Upper lobe of right lung (tissue), 1 donor: ENCODE measurements at regions not wholly inside any gene's neighbourhood (a gene's known extent, or its start where the extent isn't known, plus 50 kb on each side); places are given as distances from the start of the nearest gene placed in this dataset.
A peak's percentile ranks its signal among the peaks of the same experiment; 100 is the strongest.

ENCODE experiments used
- ATAC-seq: fragments of 200-7000 bp; cut with Tn5 transposase; one replicate; pipeline ENCODE4 v1.9.1; 2020; ENCODE audit warnings: mild to moderate bottlenecking, moderate library complexity
- DNase-seq: peaks from one replicate; pipeline ENCODE4 v3.0.0-alpha.2; 2020
- H3K27ac ChIP-seq: fragments of 200-600 bp; one replicate; pipeline ENCODE4 v1.8.0; 2022
- H3K27me3 ChIP-seq: fragments of 200-600 bp; one replicate; pipeline ENCODE4 v1.8.0; 2022; ENCODE audit warnings: mild to moderate bottlenecking
- H3K36me3 ChIP-seq: fragments of 200-600 bp; one replicate; pipeline ENCODE4 v1.8.0; 2022
- H3K4me1 ChIP-seq: fragments of 200-600 bp; one replicate; pipeline ENCODE4 v1.8.0; 2022
- H3K4me3 ChIP-seq: fragments of 200-600 bp; one replicate; pipeline ENCODE4 v1.8.0; 2022; ENCODE audit warnings: mild to moderate bottlenecking
- H3K9me3 ChIP-seq: fragments of 200-600 bp; one replicate; pipeline ENCODE4 v1.8.0; 2022
- intact Hi-C: fragments of 100-400 bp; cut with DNase I; formaldehyde crosslinking; loops from one replicate; pipeline ENCODE4 v1.11.0; 2022
- TF ChIP-seq, protein P1 (sequence below): fragments of 200-600 bp; IDR thresholded peaks from one replicate; pipeline ENCODE4 v1.8.0; 2022; ENCODE audit warnings: antibody characterized with exemption
- donor health status: DM: no; HTN: yes; CAD: no; lungs with severe emphysema.

DNA sequence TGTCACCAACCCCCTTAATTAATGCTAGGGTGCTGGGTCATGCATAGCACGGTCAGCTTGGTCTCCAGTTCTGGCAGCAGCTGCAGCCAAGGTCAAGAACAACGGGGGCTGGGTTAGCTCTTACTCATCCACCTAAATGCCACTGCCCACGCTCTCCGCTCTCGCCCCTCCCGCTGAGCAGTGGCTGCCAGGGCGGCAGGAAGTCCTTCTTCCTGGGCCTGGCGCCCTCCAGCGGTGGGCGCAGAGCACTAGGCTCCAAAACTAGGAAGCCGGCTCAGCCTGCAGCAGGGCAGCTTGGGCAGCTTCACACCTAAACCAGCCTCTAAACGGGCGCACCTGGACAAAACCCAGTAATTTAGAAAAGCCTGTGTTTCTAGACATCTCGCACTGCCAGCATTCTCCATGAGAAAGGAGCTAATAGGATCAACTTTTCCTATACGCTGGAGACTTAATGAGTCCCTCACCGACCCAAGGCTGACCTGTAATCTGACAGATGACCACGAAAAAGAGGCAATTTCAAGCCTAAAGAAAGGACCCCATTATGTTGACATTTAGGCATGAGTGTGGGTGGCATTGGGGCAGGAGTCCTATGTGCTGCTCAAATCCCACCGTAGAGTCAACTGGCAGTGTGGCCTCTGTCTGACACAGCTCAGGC lies 78.4 kb upstream of the LRRN2 start:
- Histone ChIP-seq H3K36me3 (no peaks in the 10 kb centered on the region), H3K27me3 (peaks cover 14% of the 10 kb centered on the region), H3K4me3 (no peak overlapping the region), H3K9me3 (no peaks in the 10 kb centered on the region), H3K27ac (no peak overlapping the region), H3K4me1 (no peaks in the 10 kb centered on the region)
- intact Hi-C loops, result no loop called here
- TF ChIP-seq, protein P1, sequence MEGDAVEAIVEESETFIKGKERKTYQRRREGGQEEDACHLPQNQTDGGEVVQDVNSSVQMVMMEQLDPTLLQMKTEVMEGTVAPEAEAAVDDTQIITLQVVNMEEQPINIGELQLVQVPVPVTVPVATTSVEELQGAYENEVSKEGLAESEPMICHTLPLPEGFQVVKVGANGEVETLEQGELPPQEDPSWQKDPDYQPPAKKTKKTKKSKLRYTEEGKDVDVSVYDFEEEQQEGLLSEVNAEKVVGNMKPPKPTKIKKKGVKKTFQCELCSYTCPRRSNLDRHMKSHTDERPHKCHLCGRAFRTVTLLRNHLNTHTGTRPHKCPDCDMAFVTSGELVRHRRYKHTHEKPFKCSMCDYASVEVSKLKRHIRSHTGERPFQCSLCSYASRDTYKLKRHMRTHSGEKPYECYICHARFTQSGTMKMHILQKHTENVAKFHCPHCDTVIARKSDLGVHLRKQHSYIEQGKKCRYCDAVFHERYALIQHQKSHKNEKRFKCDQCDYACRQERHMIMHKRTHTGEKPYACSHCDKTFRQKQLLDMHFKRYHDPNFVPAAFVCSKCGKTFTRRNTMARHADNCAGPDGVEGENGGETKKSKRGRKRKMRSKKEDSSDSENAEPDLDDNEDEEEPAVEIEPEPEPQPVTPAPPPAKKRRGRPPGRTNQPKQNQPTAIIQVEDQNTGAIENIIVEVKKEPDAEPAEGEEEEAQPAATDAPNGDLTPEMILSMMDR, result peak; percentile 78
- DNase-seq (peak; percentile 88), ATAC-seq (peak; percentile 97)

GRCh38 chr1:204769997-204770396 lies 84.5 kb upstream of the LRRN2 start:
- intact Hi-C loops, result no loop called here
- no peak for DNase-seq
- Histone ChIP-seq H3K4me1 (no peaks in the 10 kb centered on the region), H3K36me3 (no peaks in the 10 kb centered on the region), H3K27me3 (peaks cover 33% of the 10 kb centered on the region), H3K9me3 (no peaks in the 10 kb centered on the region), H3K27ac (no peak overlapping the region), H3K4me3 (no peak overlapping the region)
- no peak for ATAC-seq
- TF ChIP-seq, protein P1, result no peak

DNA sequence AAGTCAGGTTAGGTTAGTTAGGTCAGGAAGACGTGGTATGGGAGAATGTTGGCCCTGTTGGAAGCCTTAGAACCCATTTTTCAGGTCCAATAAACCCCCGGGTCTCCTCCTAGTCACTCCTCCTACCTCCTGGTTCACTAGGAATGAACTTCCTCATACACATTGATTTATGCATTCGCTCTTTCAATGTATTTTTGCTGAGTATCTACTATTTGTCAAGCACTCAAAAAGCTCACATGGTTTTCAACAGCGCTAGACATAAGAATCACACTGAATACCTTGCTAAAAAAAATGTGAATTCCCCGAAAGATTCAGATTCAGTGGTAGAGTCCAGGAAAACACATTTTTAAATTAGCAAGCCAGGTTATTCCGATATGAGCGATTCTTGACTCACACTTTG lies 85.8 kb upstream of the LRRN2 start:
- Histone ChIP-seq H3K9me3 (no peaks in the 10 kb centered on the region), H3K36me3 (no peaks in the 10 kb centered on the region), H3K4me1 (no peaks in the 10 kb centered on the region), H3K27ac (no peak overlapping the region), H3K27me3 (peaks cover 27% of the 10 kb centered on the region), H3K4me3 (no peak overlapping the region)
- TF ChIP-seq, protein P1, result no peak
- no peak for DNase-seq
- no peak for ATAC-seq
- intact Hi-C loops, result no loop called here

DNA sequence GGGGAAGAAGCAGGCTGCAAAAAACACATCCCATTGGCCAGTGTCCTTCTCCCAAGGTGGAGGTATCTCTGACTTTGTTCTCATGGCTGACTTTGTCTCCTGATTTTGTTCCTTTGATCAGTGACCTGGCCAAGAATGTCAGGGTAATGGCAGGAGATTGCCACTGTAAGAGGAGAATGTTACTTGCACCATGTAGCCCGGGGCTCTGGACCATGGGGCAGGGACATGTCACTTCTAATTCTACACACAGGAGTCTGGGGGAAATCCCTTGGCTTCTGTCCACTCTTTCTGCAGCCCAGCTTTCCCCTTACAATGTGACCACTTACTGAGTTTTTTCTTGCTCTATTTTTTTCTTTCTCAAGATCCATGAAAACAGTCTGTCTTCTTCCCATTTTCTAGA lies 87.7 kb upstream of the LRRN2 start:
- DNase-seq (no peak), ATAC-seq (no peak)
- peaks cover 21% of the 10 kb centered on the region for H3K27me3 ChIP-seq
- intact Hi-C loops, result no loop called here
- TF ChIP-seq, protein P1, result no peak
- no peaks in the 10 kb centered on the region for H3K9me3 ChIP-seq
- H3K27ac ChIP-seq, result no peak overlapping the region
- no peaks in the 10 kb centered on the region for H3K36me3 ChIP-seq
- H3K4me1 ChIP-seq, result no peaks in the 10 kb centered on the region
- no peak overlapping the region for H3K4me3 ChIP-seq

DNA sequence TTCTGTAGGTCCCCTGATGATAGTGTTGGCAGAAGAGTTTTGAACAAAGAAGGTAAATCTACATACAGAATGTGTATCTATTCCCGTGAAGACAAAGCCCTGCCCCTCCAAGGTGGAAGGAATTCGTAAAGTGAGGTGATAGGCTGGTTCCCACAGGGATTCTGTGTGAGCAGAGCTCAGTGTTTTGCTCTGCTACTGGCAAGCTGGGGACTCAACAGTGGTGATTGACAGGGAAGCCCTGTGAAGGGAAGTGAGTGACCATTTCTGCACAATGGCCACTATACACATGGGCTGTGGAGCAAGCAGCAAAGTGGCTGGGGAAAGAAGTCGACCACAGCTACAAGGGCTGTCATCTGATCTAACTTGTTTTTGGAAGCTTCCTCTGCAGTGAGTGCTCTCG lies 90.0 kb upstream of the LRRN2 start:
- intact Hi-C loops, result no loop called here
- H3K27ac ChIP-seq, result no peak overlapping the region
- H3K27me3 ChIP-seq, result peaks cover 12% of the 10 kb centered on the region

More for the DNA sequence above, 90.0 kb upstream of the LRRN2 start:
- H3K9me3 ChIP-seq, result no peaks in the 10 kb centered on the region
- H3K4me3 ChIP-seq, result no peak overlapping the region
- no peaks in the 10 kb centered on the region for H3K4me1 ChIP-seq
- TF ChIP-seq, protein P1, result no peak
- ATAC-seq (no peak), DNase-seq (no peak)
- H3K36me3 ChIP-seq, result no peaks in the 10 kb centered on the region
